ENCODE measurements at regions not wholly inside any gene's neighbourhood (a gene's known extent, or its start where the extent isn't known, plus 50 kb on each side); places are given as distances from the start of the nearest gene placed in this dataset.

DNA sequence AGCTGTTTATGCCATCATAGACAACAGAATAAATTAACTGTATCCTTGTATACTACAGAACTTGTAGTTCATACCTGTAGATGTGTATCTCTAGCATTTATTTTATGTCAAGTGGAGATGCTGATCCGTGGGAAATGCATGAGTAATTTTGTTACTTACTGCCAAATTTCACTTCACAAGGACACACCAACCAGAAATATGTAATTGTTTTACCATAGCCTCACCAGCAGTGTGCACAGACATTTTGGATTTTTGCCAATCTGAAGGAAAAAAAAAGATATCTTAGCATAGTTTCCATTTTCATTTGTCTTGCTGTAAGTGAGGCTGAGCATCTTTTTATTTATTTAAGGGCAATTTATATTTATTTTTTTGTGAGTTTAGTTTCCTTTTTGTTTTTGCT lies 265.1 kb upstream of the OSR1 start:
- TF ChIP-seq POLR2A (IDR thresholded peaks at IDR 0.05) (no peak), EP300 (IDR thresholded peaks at IDR 0.05) (no peak), POLR2AphosphoS5 (IDR thresholded peaks at IDR 0.05) (no peak)
